Ramos (cell line): ENCODE measurements at regions not wholly inside any gene's neighbourhood (a gene's known extent, or its start where the extent isn't known, plus 50 kb on each side); places are given as distances from the start of the nearest gene placed in this dataset.

Experiments
- in situ Hi-C: fragments of 300-500 bp; cut with MboI; formaldehyde crosslinking; loops from one replicate; pipeline ENCODE4 v1.14.3; 2022; ENCODE audit warnings: low sequenced_read_pairs; ENCODE audit not compliant: unreplicated experiment

DNA sequence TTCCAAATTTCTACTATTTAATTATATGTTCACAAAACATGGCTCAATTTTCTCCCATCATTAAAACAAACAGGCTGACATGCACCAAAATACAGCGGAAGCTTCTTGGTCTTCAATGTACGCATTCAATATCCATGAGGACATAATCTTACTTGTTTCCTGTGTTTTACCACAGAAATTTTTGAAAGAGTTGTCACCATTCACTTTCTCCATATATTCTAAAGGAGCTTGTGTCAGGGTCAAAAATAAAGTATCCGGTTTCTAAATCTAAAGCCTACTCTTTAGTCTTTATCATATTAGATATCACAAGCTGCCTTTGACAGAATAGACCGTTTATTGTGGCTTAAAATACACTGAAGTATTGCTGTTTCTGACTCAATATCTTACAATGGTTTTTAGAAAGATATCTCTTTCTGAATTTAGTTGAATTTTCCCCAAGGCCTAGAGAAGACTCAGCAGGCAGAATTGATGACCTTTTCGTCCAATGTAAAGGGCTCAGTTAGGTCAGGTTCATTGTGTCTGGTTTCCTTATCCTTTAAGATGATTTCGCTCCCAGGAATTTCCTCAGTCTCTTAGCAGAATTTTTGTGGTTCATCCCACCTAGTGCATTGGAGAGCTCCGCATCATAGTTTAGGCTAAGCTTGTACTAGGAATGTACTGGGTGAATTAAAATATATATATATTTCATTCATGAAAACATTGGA, 717.2 kb downstream of the NCAM2 start:
- in situ Hi-C loops, result no loop called here

GRCh38 chr21:21722731-21723130, 724.5 kb downstream of the NCAM2 start:
- in situ Hi-C loops, result no loop called here

GRCh38 chr21:21730512-21730911, 732.3 kb downstream of the NCAM2 start:
- in situ Hi-C loops, result no loop called here

DNA sequence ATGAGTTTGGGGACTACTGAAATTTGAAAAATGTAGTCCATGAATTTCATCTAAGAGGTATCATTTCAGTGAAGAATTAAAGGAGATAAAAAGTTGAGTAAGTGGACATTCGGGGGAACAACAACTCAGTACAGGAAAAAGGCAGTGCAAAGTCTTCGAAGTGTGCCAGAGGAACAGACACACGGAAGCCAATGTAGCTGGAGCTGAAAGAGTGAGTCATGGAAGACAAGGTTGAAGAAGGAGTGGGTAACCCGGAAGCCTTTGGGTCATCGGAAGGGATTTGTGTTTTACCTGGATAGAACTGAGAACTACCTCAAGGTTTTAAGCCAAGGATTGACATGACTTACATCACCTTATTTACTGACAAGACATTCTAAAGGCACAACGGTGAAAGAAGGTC, 733.4 kb downstream of the NCAM2 start:
- in situ Hi-C loops, result no loop called here

GRCh38 chr21:21734088-21734487, 735.9 kb downstream of the NCAM2 start:
- in situ Hi-C loops, result no loop called here

DNA sequence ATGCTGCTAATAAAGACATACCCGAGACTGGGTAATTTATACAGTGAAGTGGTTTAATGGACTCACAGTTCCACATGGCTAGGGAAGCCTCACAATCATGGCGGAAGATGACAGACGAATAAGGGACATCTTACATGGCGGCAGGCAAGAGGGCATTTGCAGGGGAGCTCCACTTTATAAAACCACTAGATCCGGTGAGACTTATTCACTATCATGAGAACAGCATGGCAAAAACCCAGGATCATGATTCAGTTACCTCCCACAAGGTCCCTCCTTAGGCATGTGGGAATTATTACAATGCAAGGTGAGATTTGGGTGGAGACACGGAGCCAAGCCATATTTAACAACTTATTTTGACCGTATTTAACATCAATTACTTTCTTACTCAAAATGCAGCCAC, 739.0 kb downstream of the NCAM2 start:
- in situ Hi-C loops, result no loop called here

DNA sequence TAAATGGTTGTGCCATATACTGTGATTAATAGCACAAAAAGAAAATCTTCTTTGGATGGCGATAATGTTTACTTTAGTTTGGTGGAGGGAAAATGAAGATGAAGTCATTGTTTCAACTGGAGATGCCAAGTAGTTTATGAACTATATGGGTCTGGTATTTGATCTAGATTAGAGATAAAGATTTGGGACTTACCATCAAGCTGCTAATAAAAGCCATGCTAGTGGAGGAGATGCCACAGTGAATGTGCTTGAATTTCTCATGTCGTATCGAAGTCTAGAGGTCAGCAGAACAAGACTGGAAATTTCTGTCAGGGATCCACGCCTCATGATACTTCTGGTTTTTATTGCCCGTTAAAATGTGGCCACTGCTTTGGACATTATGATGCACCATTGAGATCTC, 742.0 kb downstream of the NCAM2 start:
- in situ Hi-C loops, result no loop called here

GRCh38 chr21:21750124-21750825, 752.1 kb downstream of the NCAM2 start:
- in situ Hi-C loops, result no loop called here

- in situ Hi-C loops, result no loop called here
These were observed 753.1 kb downstream of the NCAM2 start for GRCh38 chr21:21751286-21751685.

DNA sequence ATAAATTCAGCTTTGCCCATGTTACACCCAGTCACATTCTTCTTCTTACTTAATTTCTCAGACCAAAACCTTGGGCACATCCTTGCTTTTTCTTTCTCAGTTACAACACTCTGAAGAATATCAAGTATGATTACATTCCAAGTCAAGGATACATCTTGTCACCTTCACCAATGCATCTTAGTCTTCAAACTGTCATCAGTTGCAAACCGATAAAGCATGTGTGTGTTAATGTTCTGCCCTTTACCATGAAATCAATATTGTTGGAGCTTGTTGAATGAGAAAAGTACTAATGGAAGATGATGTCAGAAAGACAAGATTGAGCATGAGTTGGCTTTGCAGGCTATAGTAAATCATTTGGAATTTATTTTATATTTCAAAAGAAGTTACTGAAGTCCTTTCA, 764.6 kb downstream of the NCAM2 start:
- in situ Hi-C loops, result no loop called here

DNA sequence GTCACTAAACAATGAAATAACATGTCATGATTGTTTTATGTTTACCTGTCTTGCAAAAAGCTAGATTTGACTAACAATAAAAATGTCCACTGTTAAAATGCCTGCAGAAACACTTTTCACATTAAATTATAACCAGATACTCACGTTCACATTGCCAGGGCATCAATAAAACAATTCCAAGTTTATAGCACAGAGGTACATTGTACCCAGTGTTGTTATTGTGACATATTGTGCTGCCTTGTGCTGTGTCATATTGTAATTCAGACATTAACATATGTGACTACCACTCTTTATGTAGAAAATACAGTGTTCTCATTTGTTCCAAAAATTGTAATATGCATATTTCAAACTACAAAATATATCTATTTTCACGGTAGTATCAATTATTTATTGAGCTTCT, 766.1 kb downstream of the NCAM2 start:
- in situ Hi-C loops, result no loop called here

DNA sequence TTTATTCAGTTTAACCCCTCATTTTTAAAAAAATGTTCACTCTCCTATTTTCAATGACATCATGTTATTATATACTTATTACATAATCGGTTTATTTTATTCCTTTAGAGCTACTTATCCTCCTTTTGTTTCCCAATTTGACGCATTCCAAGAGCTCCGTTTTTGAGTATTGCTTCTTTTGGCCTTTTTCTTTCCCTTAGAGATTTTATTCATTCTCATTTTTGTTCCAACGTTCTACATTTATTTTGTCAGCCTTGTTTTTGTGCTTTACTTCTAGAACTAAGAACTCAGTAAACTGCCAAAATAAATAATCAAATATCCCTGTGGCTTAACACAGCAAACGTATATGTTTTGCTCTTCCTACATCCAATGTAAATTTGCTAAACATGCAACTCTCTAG, 769.1 kb downstream of the NCAM2 start:
- in situ Hi-C loops, result no loop called here

- in situ Hi-C loops, result no loop called here
These were observed 790.4 kb downstream of the NCAM2 start for GRCh38 chr21:21788591-21788990.

- in situ Hi-C loops, result no loop called here
These were observed 803.7 kb downstream of the NCAM2 start for GRCh38 chr21:21801921-21802320.

DNA sequence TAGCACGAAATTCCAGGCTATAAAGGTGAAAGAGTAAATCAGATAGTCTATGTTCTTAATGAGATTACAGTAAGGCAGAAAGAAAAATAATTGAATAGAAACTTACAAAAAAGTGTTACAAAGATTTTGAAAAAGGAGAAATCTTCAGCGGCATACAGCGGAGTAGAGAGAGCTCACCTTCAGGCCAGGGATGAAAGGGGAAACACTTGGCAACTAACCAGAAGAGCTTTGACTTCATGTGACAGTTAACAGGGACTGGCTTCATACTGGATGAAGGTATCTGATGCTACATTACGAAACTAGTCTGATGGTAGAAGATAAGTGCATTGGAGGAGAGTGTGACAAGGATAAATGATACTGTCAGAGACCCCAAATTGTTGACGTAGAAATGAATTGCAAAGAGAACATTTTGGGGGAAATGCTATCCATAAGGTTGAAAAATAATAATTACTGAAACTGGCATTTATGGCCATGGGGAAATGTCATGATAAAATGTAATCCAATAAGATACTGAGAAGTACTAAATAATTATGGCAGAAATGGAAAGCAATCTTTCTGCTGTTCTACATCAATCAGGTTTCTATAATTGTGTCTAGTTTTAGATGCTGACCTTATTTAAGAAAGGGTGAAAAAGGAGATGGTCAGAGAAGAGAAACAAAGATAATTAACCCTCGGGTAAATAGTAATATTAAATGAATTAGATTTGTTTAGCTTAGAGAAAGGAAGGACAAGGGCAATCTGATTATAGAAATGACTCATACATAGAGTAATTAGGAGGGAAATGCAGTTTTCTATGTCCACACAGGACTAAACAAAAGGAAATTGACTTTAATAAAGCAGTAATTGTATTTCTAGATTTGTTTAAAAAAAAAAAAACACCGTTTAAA, 808.7 kb downstream of the NCAM2 start:
- in situ Hi-C loops, result no loop called here

DNA sequence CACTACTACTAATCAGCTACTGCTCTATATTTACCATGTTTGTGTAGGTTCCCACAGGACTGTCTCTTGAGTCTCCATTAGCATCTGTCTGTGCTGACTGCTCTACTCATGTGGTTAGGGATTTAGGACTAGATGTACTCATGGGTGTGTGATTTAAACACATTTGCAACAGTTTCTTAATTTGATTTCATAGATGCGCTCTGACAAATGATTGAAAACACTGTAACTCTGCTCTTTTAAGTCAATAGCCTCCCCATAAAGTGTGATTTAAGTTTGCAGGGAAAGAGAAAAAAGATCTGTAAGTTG, 809.3 kb downstream of the NCAM2 start:
- in situ Hi-C loops, result no loop called here

- in situ Hi-C loops, result no loop called here
These were observed 815.1 kb downstream of the NCAM2 start for GRCh38 chr21:21813289-21813688.

- in situ Hi-C loops, result no loop called here
These were observed 815.7 kb downstream of the NCAM2 start for GRCh38 chr21:21813934-21814333.

DNA sequence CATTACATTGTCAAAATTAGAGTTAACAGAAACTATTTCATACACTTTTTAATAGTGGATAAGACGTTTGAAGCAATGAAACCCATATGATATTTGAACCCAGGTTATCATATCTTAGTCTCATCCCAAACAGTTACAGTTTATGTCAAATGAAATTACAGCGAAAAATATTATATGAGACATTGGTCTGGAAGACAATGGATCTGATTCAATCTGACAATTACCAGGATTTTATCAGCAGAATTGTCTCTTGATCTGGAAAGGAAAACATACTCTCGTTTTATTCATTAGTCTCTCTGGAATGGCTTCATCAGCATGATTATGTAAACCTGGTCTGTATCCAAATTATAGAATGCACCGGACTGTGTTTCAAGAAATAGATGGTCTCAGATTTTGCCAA, 818.6 kb downstream of the NCAM2 start:
- in situ Hi-C loops, result no loop called here

GRCh38 chr21:21818898-21819297, 820.7 kb downstream of the NCAM2 start:
- in situ Hi-C loops, result no loop called here

- in situ Hi-C loops, result no loop called here
These were observed 829.9 kb downstream of the NCAM2 start for GRCh38 chr21:21828130-21828529.
